Right lung (tissue), 2 donors: ENCODE measurements at regions not wholly inside any gene's neighbourhood (a gene's known extent, or its start where the extent isn't known, plus 50 kb on each side); places are given as distances from the start of the nearest gene placed in this dataset.

ENCODE experiments used
- DNase-seq, 2 donors: peaks; one replicate each; pipeline ENCODE4 v3.0.0-alpha.2; 2013

- DNase-seq = no peak
These were observed 75.1 kb upstream of the FSTL4 start for GRCh38 chr5:133687212-133688061.

GRCh38 chr5:133686566-133686965 is 74.2 kb upstream of the FSTL4 start:
- DNase-seq = no peak

- no peak for DNase-seq
These were observed 73.2 kb upstream of the FSTL4 start for GRCh38 chr5:133685402-133686018.

- no peak for DNase-seq
These were observed 71.6 kb upstream of the FSTL4 start for GRCh38 chr5:133683646-133684596.

- no peak for DNase-seq
These were observed 70.1 kb upstream of the FSTL4 start for GRCh38 chr5:133682451-133682850.

- no peak for DNase-seq
These were observed 69.6 kb upstream of the FSTL4 start for GRCh38 chr5:133681896-133682295.

- peak; percentile 13 to 33 for DNase-seq
These were observed 68.7 kb upstream of the FSTL4 start for GRCh38 chr5:133680830-133681565.

- DNase-seq = no peak
These were observed 67.2 kb upstream of the FSTL4 start for GRCh38 chr5:133679534-133679933.

GRCh38 chr5:133675376-133676154 is 63.2 kb upstream of the FSTL4 start:
- DNase-seq = no peak

GRCh38 chr5:133670336-133670735 is 58.0 kb upstream of the FSTL4 start:
- DNase-seq = no peak

- no peak for DNase-seq
These were observed 57.1 kb upstream of the FSTL4 start for GRCh38 chr5:133669472-133669871.

GRCh38 chr5:133668458-133668857 is 56.1 kb upstream of the FSTL4 start:
- DNase-seq = no peak

- DNase-seq = no peak
These were observed 54.9 kb upstream of the FSTL4 start for GRCh38 chr5:133667217-133667616.

- DNase-seq = no peak
These were observed 53.2 kb upstream of the FSTL4 start for GRCh38 chr5:133665571-133665970.

- DNase-seq = no peak
These were observed 52.1 kb upstream of the FSTL4 start for GRCh38 chr5:133664422-133664821.

GRCh38 chr5:133663397-133664054 is 51.2 kb upstream of the FSTL4 start:
- no peak for DNase-seq

GRCh38 chr5:133662578-133662977 is 50.2 kb upstream of the FSTL4 start:
- no peak for DNase-seq
